ENCODE measurements at regions not wholly inside any gene's neighbourhood (a gene's known extent, or its start where the extent isn't known, plus 50 kb on each side); places are given as distances from the start of the nearest gene placed in this dataset.

DNA sequence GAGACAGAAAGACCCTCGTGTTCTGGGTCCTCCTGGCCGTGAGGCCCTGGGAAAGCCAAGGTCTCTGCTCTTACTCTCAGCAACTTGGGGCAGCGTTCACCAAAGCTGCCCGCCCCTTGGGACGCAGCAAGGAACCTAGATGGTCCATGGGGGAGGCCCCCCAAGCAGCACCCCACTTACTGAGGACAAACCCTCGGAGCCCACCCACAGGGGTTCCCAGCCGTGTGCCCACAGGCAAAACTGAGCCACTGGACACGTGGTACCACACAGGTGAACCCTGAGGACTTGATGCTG is 166.2 kb upstream of the IQSEC1 start:
- no peak for ATAC-seq
- peaks cover 19% of the 10 kb centered on the region for H3K4me1 Mint-ChIP-seq
- no peaks in the 10 kb centered on the region for H3K9me3 Mint-ChIP-seq (ENCODE audit: low read depth)
- no peak overlapping the region for H3K4me3 Mint-ChIP-seq
- CTCF ChIA-PET = no interaction called here
- H3K36me3 Mint-ChIP-seq = no peaks in the 10 kb centered on the region
- peaks cover 5% of the 10 kb centered on the region for H3K27me3 Mint-ChIP-seq
- no peak for DNase-seq
- no peak overlapping the region for H3K27ac Mint-ChIP-seq

DNA sequence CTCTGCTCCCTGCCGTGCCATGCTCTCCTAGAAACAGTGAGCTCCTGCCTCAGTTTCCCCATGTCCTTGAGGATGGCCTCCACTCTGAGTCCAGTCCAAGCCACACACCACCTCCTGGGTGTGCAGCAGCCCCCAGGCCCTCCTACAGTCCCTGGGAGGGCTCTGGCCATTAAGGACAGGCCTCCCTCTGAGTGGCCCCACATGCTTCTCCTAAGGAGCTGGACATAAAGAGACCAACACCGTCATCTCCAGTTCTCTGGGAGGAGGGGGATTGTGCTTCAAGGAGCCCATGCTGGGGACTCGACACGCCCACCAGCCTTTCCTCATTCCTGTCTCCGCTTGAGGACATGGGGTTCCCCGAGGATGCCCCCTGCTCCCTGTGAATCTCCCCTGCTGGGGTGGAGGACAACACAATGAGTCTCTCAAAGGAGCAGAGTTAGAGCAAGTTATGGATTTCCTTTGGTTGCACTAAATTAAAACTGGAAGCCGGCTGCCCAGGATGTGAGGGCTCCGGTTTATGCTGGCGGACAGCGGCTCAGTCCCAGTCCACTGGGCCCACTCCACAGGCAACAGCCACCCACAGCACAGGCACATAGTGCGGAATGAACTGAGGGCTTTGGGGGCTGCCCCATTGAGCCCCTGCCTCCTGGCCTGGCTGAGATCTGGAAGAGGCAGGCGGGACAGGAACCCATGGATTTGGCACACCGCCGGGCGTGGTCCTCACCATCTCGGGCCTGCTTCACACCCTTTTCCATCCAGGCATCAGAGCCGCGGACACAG is 165.6 kb upstream of the IQSEC1 start:
- Mint-ChIP-seq H3K27me3 (peaks cover 5% of the 10 kb centered on the region), H3K27ac (no peak overlapping the region), H3K4me3 (no peak overlapping the region), H3K9me3 (ENCODE audit: low read depth) (no peaks in the 10 kb centered on the region), H3K36me3 (no peaks in the 10 kb centered on the region), H3K4me1 (peaks cover 24% of the 10 kb centered on the region)
- DNase-seq (no peak), ATAC-seq (no peak)
- CTCF ChIA-PET = interaction anchor here (1.3 kb wide), 1 partner anchor 147 kb away, joined by 5 read pairs; no protein-coding TSS in a partner anchor

DNA sequence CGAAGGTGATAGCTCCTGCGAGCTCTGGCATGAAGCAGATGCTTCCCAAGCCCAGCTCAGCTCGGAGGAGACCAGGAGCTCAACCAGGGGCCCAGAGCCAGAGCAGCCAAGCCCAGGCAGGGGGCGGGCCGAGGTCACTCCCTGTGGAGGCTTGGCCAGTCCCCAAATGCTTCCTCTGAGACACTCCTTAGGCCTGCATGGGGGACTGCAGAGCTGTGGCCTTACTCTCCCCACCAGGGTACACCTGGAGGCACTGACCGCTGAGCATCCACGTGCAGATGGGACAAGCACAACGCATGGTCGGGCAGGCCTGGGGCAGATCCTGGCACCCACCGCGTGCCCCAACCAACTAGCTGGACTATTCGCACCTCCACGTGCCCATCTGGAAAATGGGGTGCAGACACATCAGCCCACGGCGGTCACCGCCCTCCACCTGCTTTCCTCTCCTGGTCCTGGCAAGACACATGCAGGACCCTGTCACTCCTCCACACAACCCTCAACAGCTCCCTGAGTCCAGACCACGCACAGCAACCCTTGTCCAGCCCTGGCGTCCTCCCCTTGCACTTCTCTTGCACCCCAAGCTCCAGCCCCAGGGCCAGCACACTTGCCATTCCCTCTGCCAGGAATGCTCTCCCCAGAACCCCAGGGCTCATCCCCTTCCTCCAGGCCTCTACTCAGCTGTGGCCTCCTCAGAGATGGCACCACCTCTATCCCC is 164.7 kb upstream of the IQSEC1 start:
- Mint-ChIP-seq H3K27me3 (peaks cover 13% of the 10 kb centered on the region), H3K27ac (no peak overlapping the region), H3K4me1 (peaks cover 32% of the 10 kb centered on the region), H3K9me3 (ENCODE audit: low read depth) (no peaks in the 10 kb centered on the region), H3K36me3 (no peaks in the 10 kb centered on the region), H3K4me3 (no peak overlapping the region)
- CTCF ChIA-PET = interaction anchor here (1.1 to 1.3 kb wide), 2 partner anchors 9 to 146 kb away, joined by 4 to 5 read pairs; no protein-coding TSS in a partner anchor
- ATAC-seq = no peak
- no peak for DNase-seq

DNA sequence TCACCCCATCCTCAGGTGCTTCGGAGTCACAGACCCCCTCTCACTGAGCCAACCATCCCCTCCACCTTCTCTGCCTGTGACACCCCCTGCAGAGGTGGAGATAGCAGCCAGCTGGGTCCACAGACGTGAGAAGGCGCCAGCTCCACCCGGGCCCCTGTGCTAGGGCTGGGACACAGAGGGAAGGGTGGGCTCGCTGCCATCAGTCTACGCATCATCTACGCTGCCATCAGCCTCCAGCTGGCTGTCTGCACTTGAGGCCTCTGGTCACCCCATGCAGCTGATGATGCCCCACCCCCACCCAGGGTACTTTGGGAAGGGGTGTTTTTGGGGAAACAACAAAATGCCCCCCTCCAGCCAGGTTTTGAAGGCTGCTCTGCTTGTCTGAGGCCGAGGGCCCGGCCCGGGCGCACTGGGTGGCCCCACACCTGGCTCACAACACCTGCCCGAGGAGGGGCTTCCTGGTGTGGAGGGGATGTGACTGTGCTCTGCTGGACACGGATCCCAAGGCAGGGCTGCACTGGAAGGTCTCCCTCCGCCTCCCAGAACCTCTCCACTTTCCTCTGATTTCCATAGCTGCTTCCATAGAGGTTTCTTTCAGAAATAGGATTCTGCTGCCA is 163.4 kb upstream of the IQSEC1 start:
- no peak overlapping the region for H3K27ac Mint-ChIP-seq
- H3K4me3 Mint-ChIP-seq = no peak overlapping the region

DNA sequence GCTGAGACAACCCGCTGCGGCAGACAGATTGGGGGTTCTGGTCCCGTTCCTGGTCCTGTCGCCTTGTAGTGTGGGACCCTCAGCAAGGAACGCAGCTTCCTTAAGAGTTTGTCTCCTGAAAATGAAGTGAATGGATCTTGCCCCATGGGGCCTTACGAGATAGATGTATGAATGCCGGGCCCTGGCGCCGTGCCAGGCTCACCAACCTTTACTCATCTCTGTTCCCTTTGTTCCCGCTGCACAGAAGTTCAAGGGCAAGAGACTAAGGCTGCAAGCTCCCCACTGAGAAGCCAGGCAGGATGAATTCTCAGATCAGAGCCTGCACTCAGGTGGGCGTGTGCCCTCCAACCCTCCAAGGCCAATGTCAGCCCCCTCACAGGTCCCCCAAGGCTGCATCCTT is 162.7 kb upstream of the IQSEC1 start:
- H3K36me3 Mint-ChIP-seq = no peaks in the 10 kb centered on the region
- no peaks in the 10 kb centered on the region for H3K9me3 Mint-ChIP-seq (ENCODE audit: low read depth)
- ATAC-seq = no peak
- CTCF ChIA-PET = no interaction called here
- no peak overlapping the region for H3K4me3 Mint-ChIP-seq
- DNase-seq = no peak
- H3K4me1 Mint-ChIP-seq = peaks cover 32% of the 10 kb centered on the region
- no peak overlapping the region for H3K27ac Mint-ChIP-seq
- peaks cover 24% of the 10 kb centered on the region for H3K27me3 Mint-ChIP-seq

More for the DNA sequence above, 163.4 kb upstream of the IQSEC1 start:
- peaks cover 32% of the 10 kb centered on the region for H3K4me1 Mint-ChIP-seq
- H3K9me3 Mint-ChIP-seq (ENCODE audit: low read depth) = no peaks in the 10 kb centered on the region
- ATAC-seq = no peak
- no peak for DNase-seq
- no peaks in the 10 kb centered on the region for H3K36me3 Mint-ChIP-seq
- CTCF ChIA-PET = no interaction called here
- H3K27me3 Mint-ChIP-seq = peaks cover 16% of the 10 kb centered on the region

DNA sequence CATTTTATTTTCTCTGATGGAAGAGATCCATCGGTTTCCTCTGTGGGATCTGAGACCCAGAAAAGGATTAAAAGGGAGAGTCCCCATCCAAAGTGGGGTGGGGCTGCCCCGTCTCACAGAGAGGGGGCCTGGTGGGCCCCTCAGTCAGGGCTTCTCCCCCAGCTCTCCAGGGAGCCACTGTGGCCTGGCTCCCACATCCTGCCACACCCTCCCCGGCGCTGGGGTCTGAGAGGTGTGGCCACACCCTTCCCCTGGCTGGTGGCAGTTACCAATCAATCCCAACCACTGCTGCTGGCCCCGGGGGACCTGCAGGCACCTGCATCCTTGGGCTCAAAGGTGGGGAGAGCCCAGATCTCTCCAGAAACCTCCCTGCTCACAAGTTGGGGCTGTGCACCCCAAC is 161.8 kb upstream of the IQSEC1 start:
- H3K4me3 Mint-ChIP-seq = peak overlapping the region; percentile 30
- peak; percentile 79 for ATAC-seq
- H3K9me3 Mint-ChIP-seq (ENCODE audit: low read depth) = no peaks in the 10 kb centered on the region
- CTCF ChIA-PET = interaction anchor here (1.5 kb wide), 1 partner anchor 143 kb away, joined by 6 read pairs; no protein-coding TSS in a partner anchor
- peaks cover 32% of the 10 kb centered on the region for H3K4me1 Mint-ChIP-seq
- H3K27ac Mint-ChIP-seq = peak overlapping the region; percentile 82
- peak; percentile 86 for DNase-seq
- H3K36me3 Mint-ChIP-seq = no peaks in the 10 kb centered on the region
- peaks cover 24% of the 10 kb centered on the region for H3K27me3 Mint-ChIP-seq

DNA sequence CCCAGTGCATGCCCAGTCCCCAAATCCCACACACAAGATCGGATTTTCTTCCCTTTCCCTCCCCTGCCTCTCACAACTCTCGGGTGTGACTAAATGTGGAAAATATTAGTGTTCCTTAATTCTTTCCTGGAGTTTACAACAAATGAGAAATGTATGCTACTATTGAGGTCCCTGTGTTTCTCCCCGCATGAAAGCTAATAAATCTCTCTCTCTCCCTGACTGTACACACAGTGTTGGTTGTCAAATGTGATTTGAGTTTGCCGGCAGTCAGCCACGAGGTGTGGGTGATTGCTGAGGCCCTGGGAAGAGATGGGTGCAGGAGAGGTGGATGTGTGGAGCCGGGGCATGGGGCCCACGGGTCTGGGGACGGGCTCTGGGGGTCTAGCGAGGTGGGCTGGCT is 161.4 kb upstream of the IQSEC1 start:
- Mint-ChIP-seq H3K4me1 (peaks cover 32% of the 10 kb centered on the region), H3K27ac (peak overlapping the region; percentile 79), H3K4me3 (peak overlapping the region; percentile 30), H3K9me3 (ENCODE audit: low read depth) (no peaks in the 10 kb centered on the region), H3K27me3 (peaks cover 24% of the 10 kb centered on the region), H3K36me3 (no peaks in the 10 kb centered on the region)
- ATAC-seq (peak; percentile 35), DNase-seq (no peak)
- CTCF ChIA-PET = interaction anchor here (1.5 kb wide), 1 partner anchor 143 kb away, joined by 6 read pairs; no protein-coding TSS in a partner anchor

DNA sequence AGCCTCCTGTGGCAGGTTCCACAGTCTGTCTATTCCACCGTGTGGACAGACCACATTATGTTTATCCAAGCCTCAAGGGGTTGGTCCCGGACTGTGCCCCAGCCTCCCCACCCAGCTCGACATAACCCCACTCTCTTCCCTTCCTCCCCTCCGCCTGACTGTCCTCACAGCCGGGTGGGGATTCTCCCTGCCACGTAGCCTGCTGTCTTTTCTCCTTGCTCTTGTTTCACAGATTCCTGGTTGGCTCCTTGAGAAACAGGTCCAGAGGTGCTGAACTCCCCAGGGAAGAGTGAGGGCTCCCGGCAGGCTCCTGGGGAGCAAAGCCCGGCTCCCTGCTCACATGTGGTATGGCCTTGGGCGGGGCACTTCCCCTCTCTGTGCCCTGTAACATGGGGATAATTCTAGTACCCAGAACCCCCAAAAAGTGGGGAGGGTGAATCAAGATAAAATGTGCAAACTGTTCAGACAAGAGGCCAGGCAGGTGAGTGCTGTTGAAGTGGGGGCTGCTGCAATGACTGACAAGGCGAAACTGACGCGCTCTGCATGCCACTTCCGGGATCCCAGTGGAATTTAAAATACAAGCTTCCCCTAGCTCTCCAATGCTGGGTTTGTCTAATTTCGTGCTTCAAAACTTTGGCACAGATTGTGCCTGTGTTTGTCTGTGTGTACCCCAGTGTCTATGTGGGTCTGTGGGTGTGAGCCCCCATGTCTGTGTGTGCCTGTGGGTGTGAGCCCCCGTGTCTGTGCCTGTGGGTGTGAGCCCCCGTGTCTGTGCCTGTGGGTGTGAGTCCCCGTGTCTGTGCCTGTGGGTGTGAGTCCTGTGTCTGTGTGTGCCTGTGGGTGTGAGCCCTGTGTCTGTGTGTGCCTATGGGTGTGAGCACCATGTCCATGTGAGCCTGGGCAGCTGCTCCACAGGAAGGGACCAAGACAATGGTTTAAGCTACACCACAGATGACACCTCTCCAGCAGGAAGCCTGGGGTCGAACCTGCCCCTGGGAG is 160.6 kb upstream of the IQSEC1 start:
- Mint-ChIP-seq H3K4me1 (peaks cover 32% of the 10 kb centered on the region), H3K4me3 (peak overlapping the region; percentile 42), H3K27ac (peak overlapping the region; percentile 79), H3K9me3 (ENCODE audit: low read depth) (no peaks in the 10 kb centered on the region), H3K27me3 (peaks cover 22% of the 10 kb centered on the region), H3K36me3 (no peaks in the 10 kb centered on the region)
- CTCF ChIA-PET = interaction anchor here (0.6 to 1.5 kb wide), 2 partner anchors 142 to 218 kb away, joined by 4 to 6 read pairs; no protein-coding TSS in a partner anchor
- DNase-seq = peak; percentile 57
- peak; percentile 42 for ATAC-seq

DNA sequence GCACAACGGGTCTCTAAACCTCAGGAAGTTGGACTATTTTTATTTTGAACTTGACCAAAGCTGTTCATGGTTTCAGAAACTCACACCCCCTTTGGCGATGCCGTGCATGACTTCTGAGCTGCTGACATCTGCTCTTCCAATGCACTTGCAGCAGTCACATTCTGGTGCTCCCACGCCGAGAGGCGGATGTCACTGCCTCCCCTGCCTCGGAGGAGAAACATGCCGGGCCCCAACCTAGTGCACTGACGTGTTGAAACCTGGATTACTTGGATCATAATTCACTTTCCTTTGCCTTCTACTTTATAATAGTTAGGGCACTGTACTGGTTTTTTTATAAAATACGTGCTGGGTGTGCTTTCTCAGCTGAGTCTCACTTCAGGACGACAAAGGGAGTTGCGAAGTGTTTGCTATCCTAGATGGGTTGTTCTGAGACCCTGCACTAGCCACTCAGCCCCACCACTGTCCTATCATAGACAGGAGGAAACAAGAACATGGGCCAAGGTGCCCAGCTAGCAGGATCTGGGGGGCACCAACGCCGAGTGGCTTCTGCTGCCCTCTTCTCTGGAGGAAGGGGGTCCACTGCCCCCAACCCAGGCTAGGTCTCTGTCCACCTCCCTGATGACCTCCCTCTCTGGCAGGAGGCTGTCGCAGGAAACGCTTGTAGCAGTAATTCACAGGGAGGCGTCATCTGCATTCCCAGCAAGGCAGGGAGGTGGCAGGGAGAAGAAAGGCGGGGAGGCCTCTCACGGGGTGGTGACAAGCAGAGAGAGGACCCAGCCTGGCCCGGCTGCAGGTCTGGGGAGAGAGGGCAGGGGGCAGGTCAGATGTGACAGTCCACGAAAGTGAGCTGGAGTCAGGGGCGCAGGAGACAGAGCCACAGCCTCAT is 158.8 kb upstream of the IQSEC1 start:
- no peak overlapping the region for H3K27ac Mint-ChIP-seq
- CTCF ChIA-PET = interaction anchor here (1.1 kb wide), 1 partner anchor 221 kb away, joined by 3 read pairs; no protein-coding TSS in a partner anchor
- H3K4me3 Mint-ChIP-seq = no peak overlapping the region
- no peaks in the 10 kb centered on the region for H3K36me3 Mint-ChIP-seq
- H3K9me3 Mint-ChIP-seq (ENCODE audit: low read depth) = no peaks in the 10 kb centered on the region
- DNase-seq (no peak), ATAC-seq (no peak)
- H3K4me1 Mint-ChIP-seq = peaks cover 32% of the 10 kb centered on the region
- peaks cover 22% of the 10 kb centered on the region for H3K27me3 Mint-ChIP-seq

DNA sequence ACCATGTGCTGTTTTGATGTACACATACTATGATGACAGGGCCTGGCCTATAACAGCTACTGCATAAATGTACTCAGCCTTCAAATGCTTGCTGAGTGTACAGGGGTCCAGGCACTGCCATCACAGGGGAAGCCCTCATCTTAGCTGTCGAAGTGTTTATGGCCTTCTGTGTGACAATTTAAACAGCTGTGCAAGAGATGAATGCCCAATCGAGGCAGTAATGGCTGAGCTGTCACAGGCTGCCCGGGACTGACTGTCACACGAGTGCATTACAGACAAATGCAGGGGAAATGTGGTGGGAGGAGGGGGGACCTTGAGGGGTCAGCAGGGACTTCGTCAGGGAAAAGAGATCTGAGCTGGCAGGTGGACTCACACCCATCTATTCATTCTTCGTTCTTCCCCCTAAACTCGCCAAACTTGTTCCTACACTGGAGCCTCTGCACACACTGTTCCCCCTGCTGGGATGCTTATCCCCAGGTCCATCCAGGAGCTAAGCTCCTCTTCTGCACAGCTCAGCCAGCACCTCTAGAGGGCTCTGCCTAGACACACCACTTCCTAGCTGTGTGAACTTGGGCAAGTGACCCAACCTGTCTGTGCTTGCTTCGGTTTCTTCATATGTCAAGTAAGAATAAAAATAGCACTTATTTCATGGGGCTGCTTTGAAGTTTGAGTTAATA is 156.2 kb upstream of the IQSEC1 start:
- DNase-seq (peak; percentile 60), ATAC-seq (peak; percentile 62)
- Mint-ChIP-seq H3K27me3 (peaks cover 22% of the 10 kb centered on the region), H3K36me3 (no peaks in the 10 kb centered on the region), H3K9me3 (ENCODE audit: low read depth) (no peaks in the 10 kb centered on the region), H3K4me1 (peaks cover 13% of the 10 kb centered on the region), H3K27ac (no peak overlapping the region), H3K4me3 (no peak overlapping the region)
- CTCF ChIA-PET = interaction anchor here (1.0 to 2.3 kb wide), 13 partner anchors 8 to 231 kb away, joined by 3 to 7 read pairs (median 4); no protein-coding TSS in a partner anchor

DNA sequence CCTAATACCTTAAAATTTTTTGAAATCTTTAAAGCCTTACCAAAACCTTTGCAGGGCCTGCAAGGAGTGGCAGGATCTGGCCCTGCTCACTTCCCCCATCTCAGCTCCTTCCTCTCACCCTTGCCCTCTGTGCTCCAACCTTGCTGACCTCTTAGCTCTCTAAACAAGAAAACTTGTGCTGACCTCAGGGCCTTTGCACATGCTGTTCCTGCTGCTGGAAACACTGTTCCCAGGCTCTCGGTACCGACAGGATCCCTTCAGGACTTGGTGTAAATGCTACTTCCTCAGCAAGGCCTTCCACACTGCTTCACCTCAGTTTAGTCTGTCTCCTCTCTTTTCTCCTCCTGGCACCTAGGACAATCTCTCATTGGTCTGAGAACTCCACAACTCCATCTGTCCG is 155.4 kb upstream of the IQSEC1 start:
- CTCF ChIA-PET = interaction anchor here (0.6 to 2.3 kb wide), 3 partner anchors 9 to 654 kb away, joined by 3 to 7 read pairs (median 4); no protein-coding TSS in a partner anchor
- ATAC-seq = no peak

More for the DNA sequence above, 155.4 kb upstream of the IQSEC1 start:
- peaks cover 5% of the 10 kb centered on the region for H3K4me1 Mint-ChIP-seq
- H3K36me3 Mint-ChIP-seq = no peaks in the 10 kb centered on the region
- peaks cover 16% of the 10 kb centered on the region for H3K27me3 Mint-ChIP-seq
- no peak overlapping the region for H3K4me3 Mint-ChIP-seq
- no peaks in the 10 kb centered on the region for H3K9me3 Mint-ChIP-seq (ENCODE audit: low read depth)
- H3K27ac Mint-ChIP-seq = no peak overlapping the region
- DNase-seq = no peak

Data from activated CD8-positive, alpha-beta memory T cell treated with anti-CD3 and anti-CD28 coated beads, Interleukin-2, amount 10 ng/mL, durations not matched to agents 7 days and 5 days (primary cell).